Stimulated activated CD8-positive, alpha-beta memory T cell treated with anti-CD3 and anti-CD28 coated beads, Interleukin-15, amount 100 ng/mL, for 24 hours (primary cell): ENCODE measurements at regions not wholly inside any gene's neighbourhood (a gene's known extent, or its start where the extent isn't known, plus 50 kb on each side); places are given as distances from the start of the nearest gene placed in this dataset.
"Not testable (repeated sequence)": the region's sequence is repeated elsewhere in the genome, so short reads cannot be mapped to it uniquely, and the experiment has no call there.

Experiments used
- DNase-seq: peaks from one replicate; pipeline ENCODE4 v3.0.0-alpha.2; 2020; ENCODE audit warnings: low read depth

GRCh38 chr2:176926453-176926852 lies 286.1 kb upstream of the HNRNPA3 start:
- DNase-seq, result no peak

- not testable (repeated sequence) for DNase-seq
Observed at GRCh38 chr2:176929387-176929786, 283.2 kb upstream of the HNRNPA3 start.

- no peak for DNase-seq
Observed at GRCh38 chr2:176931588-176932563, 280.7 kb upstream of the HNRNPA3 start.

GRCh38 chr2:176934131-176934530 lies 278.5 kb upstream of the HNRNPA3 start:
- DNase-seq, result no peak

- DNase-seq, result no peak
Observed at GRCh38 chr2:176934869-176935415, 277.7 kb upstream of the HNRNPA3 start.

GRCh38 chr2:176935543-176936102 lies 277.0 kb upstream of the HNRNPA3 start:
- DNase-seq, result no peak

GRCh38 chr2:176936410-176936809 lies 276.2 kb upstream of the HNRNPA3 start:
- DNase-seq, result no peak

- no peak for DNase-seq
Observed at GRCh38 chr2:176944998-176945397, 267.6 kb upstream of the HNRNPA3 start.

GRCh38 chr2:176947754-176948153 lies 264.8 kb upstream of the HNRNPA3 start:
- no peak for DNase-seq

- not testable (repeated sequence) for DNase-seq
Observed at GRCh38 chr2:176951218-176951617, 261.4 kb upstream of the HNRNPA3 start.

GRCh38 chr2:176956791-176957190 lies 255.8 kb upstream of the HNRNPA3 start:
- DNase-seq, result no peak

GRCh38 chr2:176959614-176960013 lies 253.0 kb upstream of the HNRNPA3 start:
- no peak for DNase-seq

- DNase-seq, result no peak
Observed at GRCh38 chr2:176960061-176960460, 252.5 kb upstream of the HNRNPA3 start.

GRCh38 chr2:176960736-176961520 lies 251.7 kb upstream of the HNRNPA3 start:
- no peak for DNase-seq

- DNase-seq, result no peak
Observed at GRCh38 chr2:176961775-176962619, 250.6 kb upstream of the HNRNPA3 start.

- no peak for DNase-seq
Observed at GRCh38 chr2:176963568-176964287, 248.9 kb upstream of the HNRNPA3 start.

GRCh38 chr2:176967911-176968450 lies 244.6 kb upstream of the HNRNPA3 start:
- DNase-seq, result no peak

GRCh38 chr2:176969642-176970359 lies 242.8 kb upstream of the HNRNPA3 start:
- no peak for DNase-seq
